SJCRH30 (cell line): ENCODE measurements at regions not wholly inside any gene's neighbourhood (a gene's known extent, or its start where the extent isn't known, plus 50 kb on each side); places are given as distances from the start of the nearest gene placed in this dataset.
A peak's percentile ranks its signal among the peaks of the same experiment; 100 is the strongest.
"Not testable (repeated sequence)": the region's sequence is repeated elsewhere in the genome, so short reads cannot be mapped to it uniquely, and the experiment has no call there.

Source experiments
- DNase-seq, 2 experiments: peaks; one replicate each; pipeline ENCODE4 v3.0.0-alpha.2; 2015 to 2020
- H3K27ac ChIP-seq: fragments of 250-450 bp; sonication (Bioruptor Pico); 2 replicates; pipeline ENCODE4 v1.5.1; 2020; ENCODE audit warnings: mild to moderate bottlenecking, moderate library complexity
- H3K27me3 ChIP-seq: fragments of 250-450 bp; sonication (Bioruptor Pico); 2 replicates; pipeline ENCODE4 v1.5.1; 2020; ENCODE audit warnings: mild to moderate bottlenecking, moderate library complexity
- H3K36me3 ChIP-seq: fragments of 250-450 bp; sonication (Bioruptor Pico); 2 replicates; pipeline ENCODE4 v1.5.1; 2020; ENCODE audit warnings: mild to moderate bottlenecking, moderate library complexity
- H3K4me1 ChIP-seq: fragments of 250-450 bp; sonication (Bioruptor Pico); 2 replicates; pipeline ENCODE4 v1.5.1; 2020; ENCODE audit warnings: mild to moderate bottlenecking, moderate library complexity
- H3K4me3 ChIP-seq: fragments of 250-450 bp; sonication (Bioruptor Pico); 2 replicates; pipeline ENCODE4 v1.5.1; 2020; ENCODE audit warnings: mild to moderate bottlenecking, moderate library complexity
- H3K9me3 ChIP-seq: fragments of 250-450 bp; sonication (Bioruptor Pico); replicated peaks from 2 replicates; pipeline ENCODE4 v1.5.1; 2020; ENCODE audit warnings: mild to moderate bottlenecking, moderate library complexity

DNA sequence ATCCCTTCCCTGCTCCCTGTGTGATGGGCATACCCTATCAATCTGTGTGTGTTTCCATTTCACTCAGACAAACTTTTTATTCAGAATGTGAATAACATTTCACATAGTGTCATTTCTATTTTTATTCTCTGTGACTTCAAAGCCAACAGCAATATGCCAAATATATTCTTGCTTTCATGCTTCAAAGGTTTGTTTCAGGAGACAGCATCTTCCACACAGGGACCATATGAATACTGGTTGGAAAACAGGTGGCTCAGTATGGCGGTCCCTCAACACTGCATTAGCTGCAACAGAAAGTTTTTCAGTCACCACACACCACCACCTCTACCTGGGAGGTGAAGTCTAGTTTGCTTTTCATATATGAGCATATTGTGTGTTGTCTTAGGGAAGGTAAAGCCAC lies 111.0 kb upstream of the PTPN3 start:
- H3K27ac ChIP-seq, result no peak overlapping the region
- no peak for DNase-seq
- peaks cover 10% of the 10 kb centered on the region for H3K4me1 ChIP-seq
- H3K4me3 ChIP-seq, result no peak overlapping the region
- no peaks in the 10 kb centered on the region for H3K27me3 ChIP-seq
- no peaks in the 10 kb centered on the region for H3K36me3 ChIP-seq
- 0 out of 2 replicates have a peak, but pooled peaks cover 3% of the 10 kb centered on the region for H3K9me3 ChIP-seq

DNA sequence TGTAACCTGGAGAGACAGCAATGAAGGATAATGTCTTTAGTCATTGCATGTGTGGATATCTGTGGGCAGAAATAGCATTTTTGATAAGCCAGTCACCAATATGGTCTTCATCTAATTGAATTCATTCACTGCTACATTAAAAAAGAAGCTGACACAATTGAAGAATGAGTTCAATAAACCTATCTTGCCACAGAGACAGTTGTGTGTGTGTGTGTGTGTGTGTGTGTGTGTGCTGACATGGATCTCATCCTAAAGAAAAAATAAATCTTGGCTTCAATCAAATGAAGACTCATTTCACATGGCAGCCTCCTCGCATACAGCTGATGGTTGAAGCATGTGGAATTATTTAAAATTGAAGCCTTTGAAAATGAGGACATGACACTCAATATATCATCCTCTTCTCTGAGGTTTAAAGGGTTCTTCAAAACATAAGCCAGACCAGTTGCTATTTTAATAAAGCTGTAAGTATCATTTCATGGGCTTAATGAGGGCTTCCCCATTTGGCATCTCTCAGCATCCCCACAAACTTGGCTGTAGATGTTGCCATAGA lies 118.5 kb upstream of the PTPN3 start:
- H3K27ac ChIP-seq, result no peak overlapping the region
- DNase-seq, result no peak
- no peaks in the 10 kb centered on the region for H3K36me3 ChIP-seq
- no peak overlapping the region for H3K4me3 ChIP-seq
- H3K4me1 ChIP-seq, result no peaks in the 10 kb centered on the region
- H3K9me3 ChIP-seq, result no peaks in the 10 kb centered on the region
- no peaks in the 10 kb centered on the region for H3K27me3 ChIP-seq

- Histone ChIP-seq H3K27me3 (no peaks in the 10 kb centered on the region), H3K36me3 (no peaks in the 10 kb centered on the region), H3K27ac (no peak overlapping the region), H3K4me3 (no peak overlapping the region), H3K4me1 (no peaks in the 10 kb centered on the region), H3K9me3 (no peaks in the 10 kb centered on the region)
- DNase-seq, result no peak
Observed at GRCh38 chr9:109619310-109619709, 121.2 kb upstream of the PTPN3 start.

- Histone ChIP-seq H3K4me3 (no peak overlapping the region), H3K36me3 (no peaks in the 10 kb centered on the region), H3K27me3 (no peaks in the 10 kb centered on the region), H3K27ac (no peak overlapping the region), H3K9me3 (no peaks in the 10 kb centered on the region), H3K4me1 (no peaks in the 10 kb centered on the region)
- DNase-seq, result no peak
Observed at GRCh38 chr9:109624143-109624542, 126.0 kb upstream of the PTPN3 start.

DNA sequence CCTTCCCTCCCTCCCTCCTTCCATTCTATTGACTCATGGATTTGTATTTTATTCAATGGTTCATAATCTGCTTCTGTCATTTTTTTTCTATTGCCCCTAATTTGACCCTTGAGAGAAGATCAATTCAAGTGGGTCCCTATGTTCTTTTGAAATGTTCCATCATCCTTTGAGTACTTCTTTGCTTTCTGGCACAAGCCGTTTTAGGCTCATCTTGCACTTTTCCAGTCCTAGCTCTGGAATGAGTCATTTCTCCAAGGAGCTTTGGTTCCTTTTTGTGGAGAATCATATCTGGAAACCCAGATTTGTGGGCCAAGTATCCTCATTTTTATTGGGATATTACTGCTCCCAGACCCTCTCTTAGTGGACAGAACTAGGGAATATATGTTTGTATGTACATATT lies 126.8 kb upstream of the PTPN3 start:
- no peaks in the 10 kb centered on the region for H3K27me3 ChIP-seq
- H3K36me3 ChIP-seq, result no peaks in the 10 kb centered on the region
- H3K4me3 ChIP-seq, result no peak overlapping the region
- no peaks in the 10 kb centered on the region for H3K4me1 ChIP-seq
- H3K9me3 ChIP-seq, result no peaks in the 10 kb centered on the region
- H3K27ac ChIP-seq, result no peak overlapping the region
- no peak for DNase-seq

DNA sequence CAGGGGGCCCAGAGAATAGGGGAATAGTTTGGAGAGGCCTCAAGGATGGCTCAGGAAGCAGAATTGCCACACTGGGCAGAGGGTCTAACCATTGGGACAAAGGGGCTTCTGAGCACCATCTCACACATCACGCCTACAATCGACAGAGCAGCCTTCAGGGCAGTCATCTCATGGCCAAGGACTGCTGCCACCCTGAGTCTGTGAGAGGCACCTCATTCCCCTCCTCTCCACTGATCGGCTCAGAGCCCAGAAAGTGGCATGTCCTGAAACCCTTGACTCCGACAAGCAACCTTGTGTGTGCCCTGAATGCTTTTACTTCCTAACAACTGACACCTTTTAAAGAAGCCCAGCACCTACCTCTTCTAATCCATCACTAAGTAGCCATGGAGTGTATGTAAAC lies 128.9 kb upstream of the PTPN3 start:
- Histone ChIP-seq H3K36me3 (no peaks in the 10 kb centered on the region), H3K27ac (no peak overlapping the region), H3K9me3 (peaks cover 5% of the 10 kb centered on the region; the same call in 1 of the 2 replicates), H3K4me3 (no peak overlapping the region), H3K4me1 (no peaks in the 10 kb centered on the region), H3K27me3 (no peaks in the 10 kb centered on the region)
- no peak for DNase-seq

- Histone ChIP-seq H3K36me3 (no peaks in the 10 kb centered on the region), H3K27me3 (no peaks in the 10 kb centered on the region), H3K4me1 (no peaks in the 10 kb centered on the region), H3K9me3 (peaks cover 5% of the 10 kb centered on the region; the same call in 1 of the 2 replicates), H3K27ac (no peak overlapping the region), H3K4me3 (no peak overlapping the region)
- DNase-seq, result no peak
Observed at GRCh38 chr9:109629615-109630014, 131.5 kb upstream of the PTPN3 start.

- H3K27me3 ChIP-seq, result no peaks in the 10 kb centered on the region; the same call in 1 of the 2 replicates
- no peaks in the 10 kb centered on the region for H3K4me1 ChIP-seq
- DNase-seq, result no peak
Observed at GRCh38 chr9:109632817-109633216, 134.7 kb upstream of the PTPN3 start.

GRCh38 chr9:109639674-109640579 lies 140.1 kb upstream of the PALM2AKAP2 start:
- H3K27me3 ChIP-seq, result peaks cover 7% of the 10 kb centered on the region; the same call in 1 of the 2 replicates
- no peak overlapping the region for H3K27ac ChIP-seq
- peak overlapping the region; percentile 62 for H3K4me3 ChIP-seq
- peak; percentile 47 to 54 for DNase-seq
- peaks cover 10% of the 10 kb centered on the region; the same call in 1 of the 2 replicates for H3K4me1 ChIP-seq
- no peaks in the 10 kb centered on the region for H3K9me3 ChIP-seq
- H3K36me3 ChIP-seq, result no peaks in the 10 kb centered on the region

More at GRCh38 chr9:109632817-109633216, 134.7 kb upstream of the PTPN3 start:
- Histone ChIP-seq H3K4me3 (no peak overlapping the region), H3K36me3 (no peaks in the 10 kb centered on the region), H3K27ac (no peak overlapping the region), H3K9me3 (peaks cover 5% of the 10 kb centered on the region; the same call in 1 of the 2 replicates)

GRCh38 chr9:109640580-109641371 lies 139.2 kb upstream of the PALM2AKAP2 start:
- H3K36me3 ChIP-seq, result no peaks in the 10 kb centered on the region
- DNase-seq, result peak; percentile 92
- H3K27ac ChIP-seq, result peak overlapping the region; percentile 6
- peaks cover 10% of the 10 kb centered on the region; the same call in 1 of the 2 replicates for H3K4me1 ChIP-seq
- H3K27me3 ChIP-seq, result peaks cover 7% of the 10 kb centered on the region; the same call in 1 of the 2 replicates
- H3K9me3 ChIP-seq, result no peaks in the 10 kb centered on the region
- H3K4me3 ChIP-seq, result peak overlapping the region; percentile 62

- H3K9me3 ChIP-seq, result no peaks in the 10 kb centered on the region
- H3K27me3 ChIP-seq, result peaks cover 7% of the 10 kb centered on the region; the same call in 1 of the 2 replicates
- DNase-seq, result peak in 1 of 2 experiments; percentile 4
- H3K36me3 ChIP-seq, result no peaks in the 10 kb centered on the region
- peak overlapping the region; percentile 62 for H3K4me3 ChIP-seq
- peak overlapping the region; percentile 6 for H3K27ac ChIP-seq
- peaks cover 10% of the 10 kb centered on the region; the same call in 1 of the 2 replicates for H3K4me1 ChIP-seq
Observed at GRCh38 chr9:109641372-109641659, 138.7 kb upstream of the PALM2AKAP2 start.

DNA sequence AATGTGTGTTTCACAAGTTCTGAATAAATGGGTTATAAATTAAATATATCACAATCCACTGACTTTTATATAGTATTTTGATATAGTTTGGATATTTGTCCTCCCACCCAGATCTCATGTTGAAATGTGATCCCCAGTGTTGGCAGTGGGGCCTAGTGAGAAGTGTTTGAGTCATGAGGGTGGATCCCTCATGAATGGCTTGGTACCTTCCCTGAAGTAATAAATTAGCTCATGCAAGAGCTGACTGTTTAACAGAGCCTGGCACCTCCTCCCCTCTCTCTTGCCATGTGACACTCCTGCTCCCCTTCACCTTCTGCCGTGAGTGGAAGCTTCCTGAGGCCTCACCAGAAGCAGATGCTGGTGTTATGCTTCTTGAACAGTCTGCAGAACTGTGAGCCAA lies 127.9 kb upstream of the PALM2AKAP2 start:
- Histone ChIP-seq H3K4me1 (no peaks in the 10 kb centered on the region), H3K9me3 (no peaks in the 10 kb centered on the region), H3K27me3 (no peaks in the 10 kb centered on the region), H3K4me3 (no peak overlapping the region), H3K27ac (no peak overlapping the region), H3K36me3 (no peaks in the 10 kb centered on the region)
- DNase-seq, result no peak

GRCh38 chr9:109652971-109653370 lies 127.0 kb upstream of the PALM2AKAP2 start:
- Histone ChIP-seq H3K27me3 (no peaks in the 10 kb centered on the region), H3K4me1 (no peaks in the 10 kb centered on the region), H3K27ac (no peak overlapping the region), H3K36me3 (no peaks in the 10 kb centered on the region), H3K9me3 (no peaks in the 10 kb centered on the region; the same call in 1 of the 2 replicates), H3K4me3 (no peak overlapping the region)
- DNase-seq, result peak; percentile 14 to 49

DNA sequence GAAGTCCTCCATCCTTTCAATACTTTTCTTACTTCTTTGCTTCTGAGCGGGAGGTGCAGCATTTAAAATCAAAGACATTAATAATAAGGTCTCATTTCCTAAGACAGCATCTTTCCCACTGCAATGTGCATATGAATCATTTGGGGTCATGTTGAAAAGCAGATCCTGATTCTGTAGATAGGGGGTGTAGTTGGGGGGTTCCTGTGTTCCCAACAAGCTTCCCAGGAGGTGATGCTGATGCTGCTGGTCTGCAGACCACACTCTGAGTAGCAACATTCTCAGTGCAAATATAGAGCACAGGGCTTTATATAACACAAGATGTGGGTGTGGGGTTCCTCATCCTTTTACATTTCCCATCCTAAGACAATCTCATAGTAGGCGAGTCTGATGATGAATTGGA lies 126.5 kb upstream of the PALM2AKAP2 start:
- H3K4me1 ChIP-seq, result no peaks in the 10 kb centered on the region
- H3K27ac ChIP-seq, result no peak overlapping the region
- no peak overlapping the region for H3K4me3 ChIP-seq
- no peaks in the 10 kb centered on the region; the same call in 1 of the 2 replicates for H3K9me3 ChIP-seq
- H3K36me3 ChIP-seq, result no peaks in the 10 kb centered on the region
- peak in 1 of 2 experiments; percentile 16 for DNase-seq
- no peaks in the 10 kb centered on the region for H3K27me3 ChIP-seq

GRCh38 chr9:109663978-109664377 lies 116.0 kb upstream of the PALM2AKAP2 start:
- not testable (repeated sequence) for H3K27ac ChIP-seq, H3K36me3 ChIP-seq, H3K4me3 ChIP-seq, H3K4me1 ChIP-seq, DNase-seq, H3K9me3 ChIP-seq, H3K27me3 ChIP-seq
